Parathyroid adenoma (tissue), 2 donors: ENCODE measurements at regions not wholly inside any gene's neighbourhood (a gene's known extent, or its start where the extent isn't known, plus 50 kb on each side); places are given as distances from the start of the nearest gene placed in this dataset.

ENCODE experiments used
- H2AFZ ChIP-seq: fragments of 300-600 bp; sonication (generic); one replicate; pipeline ENCODE4 v1.7.0; 2017; ENCODE audit warnings: antibody characterized with exemption, mild to moderate bottlenecking
- H3K27ac ChIP-seq: fragments of 300-600 bp; sonication (generic); one replicate; pipeline ENCODE4 v1.7.0; 2017
- H3K27me3 ChIP-seq: fragments of 300-600 bp; sonication (generic); one replicate; pipeline ENCODE4 v1.7.0; 2017; ENCODE audit warnings: low read length; ENCODE audit not compliant: control insufficient read depth, insufficient read depth
- H3K36me3 ChIP-seq: fragments of 300-600 bp; sonication (generic); one replicate; pipeline ENCODE4 v1.7.0; 2017; ENCODE audit warnings: low read length; ENCODE audit not compliant: control insufficient read depth, insufficient read depth
- H3K4me1 ChIP-seq: fragments of 300-600 bp; sonication (generic); one replicate; pipeline ENCODE4 v1.7.0; 2017; ENCODE audit warnings: control low read depth
- H3K4me2 ChIP-seq: fragments of 300-600 bp; sonication (generic); one replicate; pipeline ENCODE4 v1.7.0; 2017; ENCODE audit warnings: low read length
- H3K4me3 ChIP-seq: fragments of 300-600 bp; sonication (generic); one replicate; pipeline ENCODE4 v1.7.0; 2017; ENCODE audit warnings: low read depth, low read length
- H3K79me2 ChIP-seq: fragments of 300-600 bp; sonication (generic); one replicate; pipeline ENCODE4 v1.7.0; 2017; ENCODE audit warnings: control low read depth
- H3K9ac ChIP-seq: fragments of 300-600 bp; sonication (generic); one replicate; pipeline ENCODE4 v1.7.0; 2017; ENCODE audit warnings: mild to moderate bottlenecking
- H3K9me3 ChIP-seq: fragments of 300-600 bp; sonication (generic); one replicate; pipeline ENCODE4 v1.7.0; 2017; ENCODE audit warnings: low read length; ENCODE audit not compliant: control insufficient read depth
- TF ChIP-seq, protein P1 (sequence below): fragments of 300-600 bp; sonication (generic); IDR thresholded peaks from one replicate; pipeline ENCODE4 v1.7.0; 2017; ENCODE audit warnings: antibody characterized with exemption, mild to moderate bottlenecking
- donor health status: primary hyperparathyroidism.

DNA sequence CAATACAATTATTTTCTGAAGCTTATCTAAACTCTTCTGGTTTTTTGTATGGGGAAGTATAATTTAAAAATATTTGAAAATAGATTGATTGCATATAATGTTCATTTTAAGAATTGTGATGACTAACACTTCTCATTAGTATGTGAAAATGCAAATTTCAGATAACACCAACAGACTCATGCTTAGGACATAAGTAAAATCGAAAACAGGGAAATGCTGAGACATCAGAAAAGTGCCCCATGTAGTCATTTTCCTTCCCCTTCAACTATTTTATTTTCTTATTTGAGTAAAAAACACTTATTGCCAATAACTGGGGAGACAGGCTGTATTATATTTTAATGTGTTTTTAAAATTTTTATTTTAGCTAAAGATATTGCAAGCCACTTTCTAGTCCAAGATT is 814.7 kb downstream of the GALC start:
- Histone ChIP-seq H2AFZ (no peak overlapping the region), H3K4me1 (no peaks in the 10 kb centered on the region), H3K36me3 (no peaks in the 10 kb centered on the region), H3K4me3 (no peak overlapping the region), H3K27me3 (no peaks in the 10 kb centered on the region), H3K9me3 (no peaks in the 10 kb centered on the region), H3K9ac (no peak overlapping the region), H3K4me2 (no peak overlapping the region), H3K27ac (no peak overlapping the region), H3K79me2 (no peaks in the 10 kb centered on the region)
- TF ChIP-seq, protein P1, sequence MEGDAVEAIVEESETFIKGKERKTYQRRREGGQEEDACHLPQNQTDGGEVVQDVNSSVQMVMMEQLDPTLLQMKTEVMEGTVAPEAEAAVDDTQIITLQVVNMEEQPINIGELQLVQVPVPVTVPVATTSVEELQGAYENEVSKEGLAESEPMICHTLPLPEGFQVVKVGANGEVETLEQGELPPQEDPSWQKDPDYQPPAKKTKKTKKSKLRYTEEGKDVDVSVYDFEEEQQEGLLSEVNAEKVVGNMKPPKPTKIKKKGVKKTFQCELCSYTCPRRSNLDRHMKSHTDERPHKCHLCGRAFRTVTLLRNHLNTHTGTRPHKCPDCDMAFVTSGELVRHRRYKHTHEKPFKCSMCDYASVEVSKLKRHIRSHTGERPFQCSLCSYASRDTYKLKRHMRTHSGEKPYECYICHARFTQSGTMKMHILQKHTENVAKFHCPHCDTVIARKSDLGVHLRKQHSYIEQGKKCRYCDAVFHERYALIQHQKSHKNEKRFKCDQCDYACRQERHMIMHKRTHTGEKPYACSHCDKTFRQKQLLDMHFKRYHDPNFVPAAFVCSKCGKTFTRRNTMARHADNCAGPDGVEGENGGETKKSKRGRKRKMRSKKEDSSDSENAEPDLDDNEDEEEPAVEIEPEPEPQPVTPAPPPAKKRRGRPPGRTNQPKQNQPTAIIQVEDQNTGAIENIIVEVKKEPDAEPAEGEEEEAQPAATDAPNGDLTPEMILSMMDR: no peak

DNA sequence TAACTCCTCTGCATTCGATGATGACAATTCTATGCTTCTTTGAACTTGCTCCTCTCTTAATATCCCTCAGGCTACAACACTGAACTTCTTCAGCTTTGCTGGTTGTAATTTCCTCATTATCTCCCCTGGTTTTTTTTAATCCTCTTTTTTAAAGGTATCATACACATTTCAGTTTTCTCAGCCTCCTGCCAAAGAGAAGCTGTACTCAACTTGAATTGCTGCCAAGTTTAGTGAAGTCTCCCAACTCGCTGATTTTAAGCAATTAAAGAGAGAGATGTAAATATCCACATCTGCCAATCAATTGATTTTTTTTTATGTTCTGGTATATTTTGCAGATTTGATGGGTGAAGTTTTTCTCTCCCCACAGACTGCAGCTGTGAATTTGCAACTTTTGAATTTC is 817.8 kb downstream of the GALC start:
- TF ChIP-seq, protein P1: no peak
- H3K4me1 ChIP-seq: no peaks in the 10 kb centered on the region
- no peak overlapping the region for H2AFZ ChIP-seq
- no peaks in the 10 kb centered on the region for H3K79me2 ChIP-seq
- no peaks in the 10 kb centered on the region for H3K36me3 ChIP-seq
- H3K27me3 ChIP-seq: no peaks in the 10 kb centered on the region
- no peak overlapping the region for H3K4me2 ChIP-seq
- no peak overlapping the region for H3K4me3 ChIP-seq
- H3K9me3 ChIP-seq: no peaks in the 10 kb centered on the region
- H3K9ac ChIP-seq: no peak overlapping the region
- H3K27ac ChIP-seq: no peak overlapping the region

DNA sequence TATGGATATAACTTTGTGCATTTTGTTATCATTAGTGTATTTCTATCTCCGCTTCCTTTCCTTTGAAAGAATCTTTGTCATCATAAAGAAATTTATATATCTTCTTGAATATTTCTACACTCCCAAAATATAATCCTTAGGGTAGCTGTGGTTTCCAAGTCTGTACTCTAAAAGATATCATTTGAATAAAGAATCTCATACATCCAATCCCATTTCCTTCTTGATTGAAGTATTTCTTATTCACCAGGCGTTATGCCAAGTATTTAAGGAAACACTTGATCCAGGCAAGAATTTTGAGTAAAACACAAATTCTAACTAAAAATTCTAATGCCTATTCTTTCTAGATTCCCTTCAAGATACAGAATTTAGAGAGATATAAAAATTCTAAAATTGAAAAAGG is 821.8 kb downstream of the GALC start:
- Histone ChIP-seq H3K4me2 (no peak overlapping the region), H3K9me3 (no peaks in the 10 kb centered on the region), H3K4me3 (no peak overlapping the region), H3K4me1 (no peaks in the 10 kb centered on the region), H3K36me3 (no peaks in the 10 kb centered on the region), H3K9ac (no peak overlapping the region), H3K79me2 (no peaks in the 10 kb centered on the region), H2AFZ (no peak overlapping the region), H3K27ac (no peak overlapping the region), H3K27me3 (no peaks in the 10 kb centered on the region)
- TF ChIP-seq, protein P1: no peak

DNA sequence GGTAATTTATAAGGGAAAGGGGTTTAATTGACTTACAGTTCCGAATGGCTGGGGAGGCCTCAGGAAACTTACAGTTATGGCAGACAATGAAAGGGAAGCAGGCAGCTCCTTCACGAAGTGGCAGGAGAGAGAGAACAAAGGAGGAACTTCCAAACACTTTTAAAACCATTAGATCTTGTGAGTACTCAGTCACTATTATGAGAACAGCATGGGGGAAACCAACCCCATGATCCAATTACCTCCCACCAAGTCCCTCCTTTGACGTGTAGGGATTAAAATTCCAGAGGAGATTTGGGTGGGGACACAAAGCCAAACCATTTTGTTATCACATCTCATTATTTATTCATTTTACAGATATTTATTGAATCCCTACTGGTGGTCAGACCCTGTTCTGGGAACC is 822.8 kb downstream of the GALC start:
- Histone ChIP-seq H3K4me2 (no peak overlapping the region), H3K27me3 (no peaks in the 10 kb centered on the region), H3K27ac (no peak overlapping the region), H3K9ac (no peak overlapping the region), H2AFZ (no peak overlapping the region), H3K79me2 (no peaks in the 10 kb centered on the region), H3K9me3 (no peaks in the 10 kb centered on the region), H3K4me3 (no peak overlapping the region), H3K36me3 (no peaks in the 10 kb centered on the region), H3K4me1 (no peaks in the 10 kb centered on the region)
- TF ChIP-seq, protein P1: no peak

DNA sequence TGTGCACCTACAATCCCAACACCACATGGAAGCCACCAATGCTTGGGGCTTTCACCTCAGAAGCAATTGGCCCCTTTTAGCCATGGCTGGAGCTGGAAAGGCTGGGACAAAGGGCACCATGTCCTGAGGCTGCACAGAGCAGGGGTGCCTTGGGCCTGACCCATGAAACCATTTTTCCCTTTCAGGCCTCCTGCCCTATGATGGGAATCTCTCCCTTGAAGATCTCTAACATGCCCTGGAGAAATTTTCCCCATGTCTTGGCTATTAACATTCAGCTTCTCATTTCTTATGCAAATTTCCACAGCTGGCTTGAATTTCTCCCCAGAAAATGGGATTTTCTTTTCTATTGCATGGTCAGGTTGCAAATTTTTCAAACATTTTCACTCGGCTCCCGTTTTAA is 823.6 kb downstream of the GALC start:
- Histone ChIP-seq H3K27ac (no peak overlapping the region), H3K4me3 (no peak overlapping the region), H3K4me2 (no peak overlapping the region), H3K27me3 (no peaks in the 10 kb centered on the region), H3K79me2 (no peaks in the 10 kb centered on the region), H2AFZ (no peak overlapping the region), H3K4me1 (no peaks in the 10 kb centered on the region), H3K9me3 (no peaks in the 10 kb centered on the region), H3K36me3 (no peaks in the 10 kb centered on the region), H3K9ac (no peak overlapping the region)
- TF ChIP-seq, protein P1: no peak
